Nephron (organoid): ENCODE measurements at regions not wholly inside any gene's neighbourhood (a gene's known extent, or its start where the extent isn't known, plus 50 kb on each side); places are given as distances from the start of the nearest gene placed in this dataset.
"Not testable (repeated sequence)": the region's sequence is repeated elsewhere in the genome, so short reads cannot be mapped to it uniquely, and the experiment has no call there.

ENCODE experiments used
- H3K27ac Mint-ChIP-seq, 3 experiments: 2 replicates each; pipeline ENCODE4 v1.8.0; 2020; ENCODE audit warnings: mixed read lengths in 3 of 3, mild to moderate bottlenecking in 2 of 3, moderate library complexity in 1 of 3
- H3K27me3 Mint-ChIP-seq: 2 replicates; pipeline ENCODE4 v1.8.0; 2021; ENCODE audit warnings: low read depth, mild to moderate bottlenecking, moderate library complexity, mixed read lengths
- H3K36me3 Mint-ChIP-seq: 2 replicates; pipeline ENCODE4 v1.8.0; 2020; ENCODE audit warnings: low read depth, mixed read lengths
- H3K4me1 Mint-ChIP-seq: 2 replicates; pipeline ENCODE4 v1.8.0; 2020; ENCODE audit warnings: mixed read lengths
- H3K4me3 Mint-ChIP-seq, 3 experiments: 2 replicates each; pipeline ENCODE4 v1.8.0; 2020; ENCODE audit warnings: mild to moderate bottlenecking in 3 of 3, mixed read lengths in 3 of 3, moderate library complexity in 2 of 3
- H3K9me3 Mint-ChIP-seq: 2 replicates; pipeline ENCODE4 v1.8.0; 2020; ENCODE audit warnings: mixed read lengths
- CTCF ChIP-seq, 3 experiments: fragments of 200-600 bp; sonication (generic); IDR thresholded peaks; one replicate each; pipeline ENCODE4 v1.5.0; 2021; ENCODE audit warnings: antibody characterized with exemption in 3 of 3; ENCODE audit not compliant: unreplicated experiment in 3 of 3

DNA sequence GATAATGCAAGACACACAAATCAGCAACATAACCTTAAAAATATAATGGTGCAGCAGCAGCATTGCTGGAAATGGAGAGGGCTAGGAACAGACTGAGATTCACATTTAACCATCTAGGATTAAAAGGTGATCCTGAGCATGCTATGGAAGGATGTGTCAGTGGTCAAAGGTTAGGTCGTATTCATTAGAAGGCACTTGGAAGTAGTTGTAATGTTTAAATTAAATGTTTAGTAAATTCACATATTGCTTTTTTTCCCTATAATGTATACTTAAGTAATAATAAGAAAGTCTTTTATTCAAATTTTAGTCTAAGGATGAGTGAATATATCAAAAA, 368.6 kb upstream of the PDE3A start:
- H3K36me3 Mint-ChIP-seq = no peaks in the 10 kb centered on the region
- H3K4me1 Mint-ChIP-seq = no peaks in the 10 kb centered on the region
- H3K9me3 Mint-ChIP-seq = peaks cover 3% of the 10 kb centered on the region
- no peak overlapping the region for H3K27ac Mint-ChIP-seq
- no peak overlapping the region for H3K4me3 Mint-ChIP-seq
- TF ChIP-seq CTCF (IDR thresholded peaks at IDR 0.05; ENCODE audit: unreplicated experiment in 3 of 3) = no peak
- H3K27me3 Mint-ChIP-seq = no peaks in the 10 kb centered on the region

- Mint-ChIP-seq H3K36me3 (no peaks in the 10 kb centered on the region), H3K27ac (no peak overlapping the region), H3K9me3 (peaks cover 3% of the 10 kb centered on the region), H3K4me3 (no peak overlapping the region), H3K27me3 (no peaks in the 10 kb centered on the region), H3K4me1 (no peaks in the 10 kb centered on the region)
- TF ChIP-seq CTCF (IDR thresholded peaks at IDR 0.05; ENCODE audit: unreplicated experiment in 3 of 3) = no peak
These were observed 368.0 kb upstream of the PDE3A start for GRCh38 chr12:20000229-20000849.

DNA sequence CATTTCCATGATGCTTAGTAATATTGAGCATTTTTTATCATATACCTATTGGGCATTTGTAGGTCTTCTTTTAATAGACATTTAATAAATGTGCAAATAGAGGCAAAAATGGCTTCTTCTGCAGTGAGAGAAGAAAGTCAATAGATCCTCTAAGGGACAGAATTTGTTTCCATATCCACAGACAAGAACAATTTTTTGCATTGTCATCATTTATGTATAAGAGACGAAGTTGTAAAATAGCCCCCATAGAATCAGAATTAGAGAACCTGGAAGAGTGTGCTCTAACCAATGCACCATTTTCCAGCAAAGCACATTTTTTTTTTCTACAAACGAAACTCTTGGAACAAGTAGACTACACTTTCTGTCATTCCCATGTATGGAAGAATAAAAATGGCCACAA, 365.1 kb upstream of the PDE3A start:
- Mint-ChIP-seq H3K27ac (no peak overlapping the region), H3K9me3 (peaks cover 3% of the 10 kb centered on the region), H3K27me3 (no peaks in the 10 kb centered on the region), H3K4me3 (no peak overlapping the region), H3K4me1 (no peaks in the 10 kb centered on the region), H3K36me3 (no peaks in the 10 kb centered on the region)
- no peak for TF ChIP-seq CTCF (IDR thresholded peaks at IDR 0.05; ENCODE audit: unreplicated experiment in 3 of 3)

DNA sequence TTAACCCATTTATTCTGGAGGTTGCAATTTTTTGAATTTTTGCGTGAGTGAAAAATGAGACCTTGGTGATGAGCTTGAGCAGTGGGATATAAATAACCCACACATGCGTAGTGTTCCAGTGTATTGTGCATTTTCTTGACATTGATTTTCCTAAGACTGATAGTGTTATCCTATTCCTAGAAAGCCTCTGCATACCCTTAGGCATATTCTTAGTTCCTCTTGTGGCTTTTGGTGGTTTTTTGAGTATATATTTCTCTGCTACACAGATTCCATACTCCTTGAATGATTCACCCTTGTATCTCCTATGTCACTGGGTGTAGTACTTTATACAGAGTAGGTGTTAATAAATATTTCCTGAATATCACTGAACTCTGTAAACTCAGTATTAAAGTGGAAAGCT, 363.4 kb upstream of the PDE3A start:
- H3K36me3 Mint-ChIP-seq = no peaks in the 10 kb centered on the region
- H3K9me3 Mint-ChIP-seq = peaks cover 3% of the 10 kb centered on the region
- H3K27ac Mint-ChIP-seq = no peak overlapping the region
- no peaks in the 10 kb centered on the region for H3K4me1 Mint-ChIP-seq
- H3K27me3 Mint-ChIP-seq = no peaks in the 10 kb centered on the region
- no peak for TF ChIP-seq CTCF (IDR thresholded peaks at IDR 0.05; ENCODE audit: unreplicated experiment in 3 of 3)
- no peak overlapping the region for H3K4me3 Mint-ChIP-seq

DNA sequence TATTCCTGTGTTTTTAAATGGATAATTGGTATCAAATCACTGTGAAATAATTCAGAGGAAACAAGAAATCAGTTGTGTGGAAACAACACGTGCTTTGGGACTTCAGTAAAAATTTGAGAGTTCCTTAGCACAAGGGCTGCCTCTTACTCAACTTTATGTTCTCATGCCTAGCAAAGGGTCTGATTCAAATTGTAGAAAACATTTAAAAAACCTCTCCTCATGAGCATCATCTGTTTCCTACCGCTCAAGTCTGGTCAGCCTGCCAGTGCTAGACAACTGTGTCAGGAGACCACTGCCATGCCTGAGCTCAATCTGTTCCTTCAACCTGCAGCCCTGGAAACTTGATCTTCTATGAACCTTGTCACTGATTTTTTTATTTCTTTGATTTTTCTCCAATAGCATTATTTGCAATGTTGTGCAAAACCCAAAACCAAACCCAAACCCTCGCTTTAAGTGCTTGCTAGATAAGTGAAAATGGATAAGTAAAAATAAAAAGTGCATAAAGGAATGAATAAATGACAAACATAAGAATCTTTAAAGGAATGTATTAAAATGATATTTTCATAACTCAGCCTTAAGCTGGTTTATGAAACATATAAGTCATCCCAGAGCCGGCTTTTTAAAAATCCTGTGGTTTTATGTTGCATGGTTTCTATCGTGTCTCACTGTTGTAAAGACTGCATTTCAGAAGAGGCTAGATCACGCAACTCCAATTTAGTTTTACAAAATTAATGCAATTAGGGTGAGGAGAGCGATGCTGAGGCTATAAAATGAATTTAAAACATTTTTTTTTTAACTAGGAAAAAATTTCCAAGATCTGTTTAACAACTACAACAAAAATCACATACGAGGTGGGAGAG, 361.2 kb upstream of the PDE3A start:
- H3K36me3 Mint-ChIP-seq = no peaks in the 10 kb centered on the region
- peaks cover 3% of the 10 kb centered on the region for H3K9me3 Mint-ChIP-seq
- H3K4me1 Mint-ChIP-seq = no peaks in the 10 kb centered on the region
- no peak for TF ChIP-seq CTCF (IDR thresholded peaks at IDR 0.05; ENCODE audit: unreplicated experiment in 3 of 3)
- no peak overlapping the region for H3K27ac Mint-ChIP-seq
- H3K27me3 Mint-ChIP-seq = no peaks in the 10 kb centered on the region
- no peak overlapping the region for H3K4me3 Mint-ChIP-seq

DNA sequence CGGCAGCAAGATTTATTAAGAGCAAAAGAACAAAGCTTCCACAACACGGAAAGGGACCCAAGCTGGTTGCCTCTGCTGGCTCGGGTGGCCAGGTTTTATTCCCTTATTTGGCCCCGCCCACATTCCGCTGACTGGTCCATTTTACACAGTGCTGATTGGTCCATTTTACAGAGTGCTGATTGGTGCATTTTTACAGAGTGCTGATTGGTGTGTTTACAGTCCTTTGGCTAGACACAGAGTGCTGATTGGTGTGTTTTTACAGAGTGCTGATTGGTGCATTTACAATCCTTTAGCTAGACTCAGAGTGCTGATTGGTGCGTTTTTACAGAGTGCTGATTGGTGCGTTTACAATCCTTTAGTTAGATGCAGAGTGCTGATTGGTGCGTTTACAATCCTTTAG, 358.4 kb upstream of the PDE3A start:
- H3K27me3 Mint-ChIP-seq, H3K4me3 Mint-ChIP-seq, H3K4me1 Mint-ChIP-seq, H3K27ac Mint-ChIP-seq, H3K36me3 Mint-ChIP-seq, H3K9me3 Mint-ChIP-seq: not testable (repeated sequence)
